ENCODE measurements at regions not wholly inside any gene's neighbourhood (a gene's known extent, or its start where the extent isn't known, plus 50 kb on each side); places are given as distances from the start of the nearest gene placed in this dataset.

- TF ChIP-seq CTCF (IDR thresholded peaks at IDR 0.05) (no peak), POLR2A (IDR thresholded peaks at IDR 0.05) (no peak), POLR2AphosphoS5 (IDR thresholded peaks at IDR 0.05) (no peak)
Observed at GRCh38 chr2:139891636-139892035, 1111.4 kb upstream of the NXPH2 start.

All from gastroesophageal sphincter (tissue), 3 donors.